GM12891 (cell line): ENCODE measurements at regions not wholly inside any gene's neighbourhood (a gene's known extent, or its start where the extent isn't known, plus 50 kb on each side); places are given as distances from the start of the nearest gene placed in this dataset.

Experiments
- POLR2A ChIP-seq: IDR thresholded peaks from 2 replicates; pipeline ENCODE4 v1.6.1; 2011; ENCODE audit warnings: low read depth, low read length, control low read depth
- POLR2AphosphoS5 ChIP-seq: IDR thresholded peaks from 2 replicates; pipeline ENCODE4 v1.6.1; 2011; ENCODE audit warnings: low read depth, low read length, control low read depth
- POU2F2 ChIP-seq: IDR thresholded peaks from 2 replicates; pipeline ENCODE4 v1.6.1; 2011; ENCODE audit warnings: low read depth, mild to moderate bottlenecking, control low read depth, low read length, moderate library complexity
- SPI1 ChIP-seq: IDR thresholded peaks from 2 replicates; pipeline ENCODE4 v1.6.1; 2011; ENCODE audit warnings: low read depth, low read length, control low read depth
- TAF1 ChIP-seq: IDR thresholded peaks from 2 replicates; pipeline ENCODE4 v1.6.1; 2011; ENCODE audit warnings: low read depth, low read length, control low read depth

DNA sequence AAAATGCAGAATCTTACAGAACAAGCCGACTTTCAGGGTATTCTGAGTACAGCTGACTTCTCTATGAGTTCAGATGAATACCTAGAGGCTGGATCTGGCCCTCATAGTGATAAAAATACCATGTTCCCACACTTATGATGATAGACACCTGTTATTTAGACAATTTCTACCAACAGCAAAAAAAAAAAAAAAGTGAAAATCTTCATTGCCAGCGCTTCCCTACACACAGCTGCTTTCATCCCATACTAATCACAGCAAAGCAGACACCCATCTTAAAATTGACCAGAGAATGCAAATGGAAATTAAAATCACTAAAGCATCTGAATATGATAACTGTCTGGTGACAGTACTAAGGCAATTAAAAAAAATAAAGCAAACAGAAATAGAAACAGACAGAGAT, 132.1 kb upstream of the ADGRL3 start:
- TF ChIP-seq POLR2AphosphoS5 = no peak
- no peak for TF ChIP-seq POLR2A
- TF ChIP-seq SPI1 = no peak
- TF ChIP-seq TAF1 = no peak
- TF ChIP-seq POU2F2 = no peak
